Left ventricle myocardium inferior (tissue), 1 donor: ENCODE measurements at regions not wholly inside any gene's neighbourhood (a gene's known extent, or its start where the extent isn't known, plus 50 kb on each side); places are given as distances from the start of the nearest gene placed in this dataset.

Source experiments
- DNase-seq: peaks from one replicate; pipeline ENCODE4 v3.0.0-alpha.2; 2020
- H3K27ac ChIP-seq: fragments of 200-600 bp; replicated peaks from 2 replicates; pipeline ENCODE4 v1.8.0; 2021
- H3K27me3 ChIP-seq: fragments of 200-600 bp; 2 replicates; pipeline ENCODE4 v1.8.0; 2021; ENCODE audit warnings: low read depth
- H3K36me3 ChIP-seq: fragments of 200-600 bp; 2 replicates; pipeline ENCODE4 v1.8.0; 2021
- H3K4me1 ChIP-seq: fragments of 200-600 bp; 2 replicates; pipeline ENCODE4 v1.8.0; 2021
- H3K4me3 ChIP-seq: fragments of 200-600 bp; 2 replicates; pipeline ENCODE4 v1.8.0; 2021; ENCODE audit warnings: mild to moderate bottlenecking, moderate library complexity
- H3K9me3 ChIP-seq: fragments of 200-600 bp; replicated peaks from 2 replicates; pipeline ENCODE4 v1.8.0; 2021
- CTCF ChIP-seq: fragments of 200-600 bp; IDR thresholded peaks from 2 replicates; pipeline ENCODE4 v1.8.0; 2021; ENCODE audit warnings: antibody characterized with exemption, mild to moderate bottlenecking, borderline replicate concordance
- intact Hi-C: fragments of 100-400 bp; cut with micrococcal nuclease; formaldehyde crosslinking; loops from one replicate; pipeline ENCODE4 v1.11.0; 2022
- donor health status: DM: no; HTN: yes; CAD: no; lungs with severe emphysema.

- H3K4me3 ChIP-seq: no peak overlapping the region
- H3K27me3 ChIP-seq: no peaks in the 10 kb centered on the region
- TF ChIP-seq CTCF: no peak
- H3K36me3 ChIP-seq: no peaks in the 10 kb centered on the region
- no peaks in the 10 kb centered on the region for H3K9me3 ChIP-seq
- H3K27ac ChIP-seq: no peak overlapping the region
- intact Hi-C loops: no loop called here
- H3K4me1 ChIP-seq: peaks cover 37% of the 10 kb centered on the region
- DNase-seq: no peak
Observed at GRCh38 chr10:61173450-61173849, 229.5 kb upstream of the RHOBTB1 start.

GRCh38 chr10:61172182-61172926, 228.4 kb upstream of the RHOBTB1 start:
- Histone ChIP-seq H3K27me3 (no peaks in the 10 kb centered on the region), H3K4me3 (no peak overlapping the region), H3K9me3 (peaks cover 9% of the 10 kb centered on the region), H3K27ac (no peak overlapping the region), H3K36me3 (no peaks in the 10 kb centered on the region), H3K4me1 (peaks cover 36% of the 10 kb centered on the region)
- intact Hi-C loops: no loop called here
- no peak for TF ChIP-seq CTCF
- DNase-seq: no peak

GRCh38 chr10:61170594-61170993, 226.6 kb upstream of the RHOBTB1 start:
- DNase-seq: no peak
- Histone ChIP-seq H3K4me1 (peaks cover 29% of the 10 kb centered on the region), H3K9me3 (peaks cover 17% of the 10 kb centered on the region), H3K27me3 (no peaks in the 10 kb centered on the region), H3K27ac (no peak overlapping the region), H3K4me3 (no peak overlapping the region), H3K36me3 (no peaks in the 10 kb centered on the region)
- no peak for TF ChIP-seq CTCF
- intact Hi-C loops: no loop called here

GRCh38 chr10:61169294-61169693, 225.3 kb upstream of the RHOBTB1 start:
- Histone ChIP-seq H3K36me3 (no peaks in the 10 kb centered on the region), H3K27ac (peak overlapping the region; percentile 82)
- intact Hi-C loops: no loop called here

GRCh38 chr10:61166489-61166888, 222.5 kb upstream of the RHOBTB1 start:
- intact Hi-C loops: no loop called here
- peak overlapping the region; percentile 56 for H3K27ac ChIP-seq
- no peak overlapping the region for H3K4me3 ChIP-seq

More at GRCh38 chr10:61169294-61169693, 225.3 kb upstream of the RHOBTB1 start:
- no peak overlapping the region for H3K4me3 ChIP-seq
- H3K27me3 ChIP-seq: no peaks in the 10 kb centered on the region
- H3K4me1 ChIP-seq: peaks cover 32% of the 10 kb centered on the region
- DNase-seq: no peak
- no peak for TF ChIP-seq CTCF
- peaks cover 17% of the 10 kb centered on the region for H3K9me3 ChIP-seq

More at GRCh38 chr10:61166489-61166888, 222.5 kb upstream of the RHOBTB1 start:
- Histone ChIP-seq H3K36me3 (no peaks in the 10 kb centered on the region), H3K27me3 (no peaks in the 10 kb centered on the region), H3K4me1 (peaks cover 33% of the 10 kb centered on the region), H3K9me3 (peaks cover 17% of the 10 kb centered on the region)
- no peak for DNase-seq
- no peak for TF ChIP-seq CTCF
